HCT116 (cell line): ENCODE measurements at regions not wholly inside any gene's neighbourhood (a gene's known extent, or its start where the extent isn't known, plus 50 kb on each side); places are given as distances from the start of the nearest gene placed in this dataset.

ENCODE experiments used
- ATAC-seq: fragments of 200-7000 bp; cut with Tn5 transposase; 2 replicates; pipeline ENCODE4 v1.9.1; 2020; ENCODE audit warnings: mild to moderate bottlenecking, moderate library complexity
- BruUV-seq: library from RNA; stranded (reverse); fragments of 400-500 nt; replicated peaks from 2 replicates; lab custom pipeline; 2021; lab: Mats Ljungman, UMichigan
- CTCF ChIA-PET: fragments of 300-600 bp; sonication (Branson Sonifier 250); formaldehyde crosslinking; loops from one replicate; lab custom pipeline; 2021; ENCODE audit warnings: antibody characterized with exemption; lab: Charles Lee
- POLR2A ChIA-PET: fragments of 300-600, 350-600 bp; sonication (Branson Sonifier 250); formaldehyde crosslinking; loops from one replicate; lab custom pipeline; 2021; ENCODE audit warnings: antibody characterized with exemption; lab: Charles Lee
- RAD21 ChIA-PET, 2 experiments: fragments of 300-600 bp; sonication (Branson Sonifier 250); formaldehyde crosslinking; loops; one replicate each; lab custom pipeline; 2023; ENCODE audit warnings: low total read pairs in 2 of 2; ENCODE audit not compliant: uncharacterized antibody in 2 of 2, unreplicated experiment in 2 of 2, low non-redundant PET in 1 of 2; lab: Charles Lee
- DNase-seq: peaks from one replicate; pipeline ENCODE4 v3.0.0-alpha.2; 2010; ENCODE audit warnings: low read depth, low spot score
- H2AFZ ChIP-seq: fragments of 200-600 bp; shearing (Covaris generic), sonication (generic); 2 replicates; pipeline ENCODE4 v1.6.1; 2017; ENCODE audit warnings: low read depth, mixed run types, mixed read lengths, antibody characterized with exemption, low read length; ENCODE audit not compliant: poor library complexity, severe bottlenecking
- H3K27ac ChIP-seq: 2 replicates; pipeline ENCODE4 v1.5.1; 2012; ENCODE audit warnings: low read depth, low read length
- H3K27me3 ChIP-seq: fragments of 200-600 bp; sonication (generic); 2 replicates; pipeline ENCODE4 v1.6.1; 2016; ENCODE audit warnings: mixed run types, low read length, mixed read lengths; ENCODE audit not compliant: insufficient read depth
- H3K36me3 ChIP-seq, 2 experiments: fragments of 200-500 bp in 1 of 2; fragments of 200-600 bp in 1 of 2; sonication (Bioruptor generic) in 1 of 2; sonication (generic) in 1 of 2; 2 replicates each; pipeline versions ENCODE4 v1.5.1 to v1.6.1; 2014 to 2016; ENCODE audit warnings: low read length in 2 of 2, inconsistent platforms in 1 of 2, mixed read lengths in 1 of 2, mixed run types in 1 of 2; ENCODE audit not compliant: insufficient read depth in 2 of 2, control insufficient read depth in 1 of 2
- H3K4me1 ChIP-seq, 2 experiments: fragments of 200-600 bp in 1 of 2; sonication (generic) in 1 of 2; 2 replicates each; pipeline versions ENCODE4 v1.5.1 to v1.6.1; 2012 to 2017; ENCODE audit warnings: low read length in 2 of 2, inconsistent platforms in 1 of 2, mild to moderate bottlenecking in 1 of 2, mixed read lengths in 1 of 2, mixed run types in 1 of 2, moderate library complexity in 1 of 2; ENCODE audit not compliant: insufficient read depth in 2 of 2, control insufficient read depth in 1 of 2
- H3K4me2 ChIP-seq: fragments of 200-600 bp; sonication (generic); 2 replicates; pipeline ENCODE4 v1.6.1; 2017; ENCODE audit warnings: mixed run types, low read length, mixed read lengths
- H3K4me3 ChIP-seq, 2 experiments: fragments of 200-600 bp in 1 of 2; sonication (generic) in 1 of 2; replicated peaks in 1 of 2; 2 replicates each; pipeline ENCODE4 v1.5.1; 2011 to 2016; ENCODE audit warnings: low read length in 2 of 2, control low read depth in 1 of 2, low read depth in 1 of 2, mild to moderate bottlenecking in 1 of 2, mixed read lengths in 1 of 2, mixed run types in 1 of 2
- H3K79me2 ChIP-seq: fragments of 200-600 bp; sonication (generic); 2 replicates; pipeline ENCODE4 v1.6.1; 2017; ENCODE audit warnings: mild to moderate bottlenecking, mixed run types, low read length, moderate library complexity, mixed read lengths; ENCODE audit not compliant: insufficient read depth
- H3K9ac ChIP-seq: fragments of 200-600 bp; sonication (generic); 2 replicates; pipeline ENCODE4 v1.6.1; 2016; ENCODE audit warnings: low read length, mixed read lengths
- H3K9me2 ChIP-seq: fragments of 200-600 bp; sonication (generic), shearing (Covaris generic); 2 replicates; pipeline ENCODE4 v1.6.1; 2017; ENCODE audit warnings: mixed run types, mild to moderate bottlenecking, moderate library complexity; ENCODE audit not compliant: insufficient read depth
- H3K9me3 ChIP-seq, 2 experiments: fragments of 200-500 bp in 1 of 2; fragments of 200-600 bp in 1 of 2; sonication (Bioruptor generic) in 1 of 2; sonication (generic) in 1 of 2; 2 replicates each; pipeline ENCODE4 v1.6.1; 2014 to 2017; ENCODE audit warnings: low read length in 2 of 2, mixed read lengths in 2 of 2, inconsistent platforms in 1 of 2, low read depth in 1 of 2, mild to moderate bottlenecking in 1 of 2, mixed run types in 1 of 2, moderate library complexity in 1 of 2; ENCODE audit not compliant: control insufficient read depth in 1 of 2, insufficient read depth in 1 of 2
- H4K20me1 ChIP-seq: fragments of 200-600 bp; sonication (generic), shearing (Covaris generic); 2 replicates; pipeline ENCODE4 v1.6.1; 2017; ENCODE audit warnings: mixed run types, mild to moderate bottlenecking, moderate library complexity; ENCODE audit not compliant: insufficient read depth
- CBX3 ChIP-seq: IDR thresholded peaks from 2 replicates; pipeline ENCODE4 v1.6.1; 2012; ENCODE audit warnings: low read depth
- EGR1 ChIP-seq: IDR thresholded peaks from 2 replicates; pipeline ENCODE4 v1.6.1; 2012; ENCODE audit warnings: low read depth
- ELF1 ChIP-seq: IDR thresholded peaks from 2 replicates; pipeline ENCODE4 v1.6.1; 2012; ENCODE audit warnings: low read depth, borderline replicate concordance
- EZH2 ChIP-seq: fragments of 200-600 bp; sonication (generic); IDR thresholded peaks from 2 replicates; pipeline ENCODE4 v1.6.1; 2017; ENCODE audit warnings: antibody characterized with exemption, mixed run types
- JUND ChIP-seq: IDR thresholded peaks from 2 replicates; pipeline ENCODE4 v1.6.1; 2012
- MAX ChIP-seq: IDR thresholded peaks from 2 replicates; pipeline ENCODE4 v1.6.1; 2012
- POLR2A ChIP-seq: IDR thresholded peaks from 2 replicates; pipeline ENCODE4 v1.7.0; 2011; ENCODE audit warnings: borderline replicate concordance; ENCODE audit not compliant: insufficient read depth, insufficient read length; ENCODE audit errors: extremely low read depth
- POLR2AphosphoS5 ChIP-seq: IDR thresholded peaks from 2 replicates; pipeline ENCODE4 v1.6.1; 2011; ENCODE audit warnings: mild to moderate bottlenecking, low read depth, low read length, moderate library complexity
- RAD21 ChIP-seq: IDR thresholded peaks from 2 replicates; pipeline ENCODE4 v1.6.1; 2012; ENCODE audit warnings: low read depth, mild to moderate bottlenecking
- SIN3A ChIP-seq: IDR thresholded peaks from 2 replicates; pipeline ENCODE4 v1.6.1; 2012; ENCODE audit warnings: low read depth
- SRF ChIP-seq: IDR thresholded peaks from 2 replicates; pipeline ENCODE4 v1.6.1; 2012; ENCODE audit warnings: low read depth
- TCF7L2 ChIP-seq: IDR thresholded peaks from 2 replicates; pipeline ENCODE4 v1.7.0; 2011; ENCODE audit warnings: borderline replicate concordance, inconsistent platforms; ENCODE audit not compliant: insufficient read depth, insufficient read length; ENCODE audit errors: extremely low read depth
- ZBTB33 ChIP-seq: IDR thresholded peaks from 2 replicates; pipeline ENCODE4 v1.6.1; 2011; ENCODE audit warnings: mild to moderate bottlenecking, low read length, moderate library complexity; ENCODE audit not compliant: insufficient replicate concordance; ENCODE audit errors: extremely low read depth
- ZFX ChIP-seq: fragments of 450-650 bp; IDR thresholded peaks from 2 replicates; pipeline ENCODE4 v1.6.1; 2017
- ZNF274 ChIP-seq: fragments of 200-500 bp; sonication (Bioruptor generic); IDR thresholded peaks from 2 replicates; pipeline ENCODE4 v1.6.1; 2014; ENCODE audit warnings: mild to moderate bottlenecking, low read depth, low read length, inconsistent platforms
- intact Hi-C: fragments of 100-400 bp; cut with micrococcal nuclease; formaldehyde crosslinking; loops from 2 replicates; pipeline ENCODE4 v1.10.0; 2022
- TF ChIP-seq, protein P1 (sequence below), 3 experiments: fragments of 200-600 bp in 1 of 3; sonication (generic) in 1 of 3; IDR thresholded peaks in 2 of 3; conservative IDR thresholded peaks in 1 of 3; 2 replicates each; pipeline ENCODE4 v1.5.1; 2012 to 2017; ENCODE audit warnings: low read depth in 2 of 3, low read length in 2 of 3, antibody characterized with exemption in 1 of 3, borderline replicate concordance in 1 of 3, control low read depth in 1 of 3, mild to moderate bottlenecking in 1 of 3, mixed read lengths in 1 of 3, mixed run types in 1 of 3, moderate library complexity in 1 of 3; ENCODE audit not compliant: insufficient read depth in 1 of 3

DNA sequence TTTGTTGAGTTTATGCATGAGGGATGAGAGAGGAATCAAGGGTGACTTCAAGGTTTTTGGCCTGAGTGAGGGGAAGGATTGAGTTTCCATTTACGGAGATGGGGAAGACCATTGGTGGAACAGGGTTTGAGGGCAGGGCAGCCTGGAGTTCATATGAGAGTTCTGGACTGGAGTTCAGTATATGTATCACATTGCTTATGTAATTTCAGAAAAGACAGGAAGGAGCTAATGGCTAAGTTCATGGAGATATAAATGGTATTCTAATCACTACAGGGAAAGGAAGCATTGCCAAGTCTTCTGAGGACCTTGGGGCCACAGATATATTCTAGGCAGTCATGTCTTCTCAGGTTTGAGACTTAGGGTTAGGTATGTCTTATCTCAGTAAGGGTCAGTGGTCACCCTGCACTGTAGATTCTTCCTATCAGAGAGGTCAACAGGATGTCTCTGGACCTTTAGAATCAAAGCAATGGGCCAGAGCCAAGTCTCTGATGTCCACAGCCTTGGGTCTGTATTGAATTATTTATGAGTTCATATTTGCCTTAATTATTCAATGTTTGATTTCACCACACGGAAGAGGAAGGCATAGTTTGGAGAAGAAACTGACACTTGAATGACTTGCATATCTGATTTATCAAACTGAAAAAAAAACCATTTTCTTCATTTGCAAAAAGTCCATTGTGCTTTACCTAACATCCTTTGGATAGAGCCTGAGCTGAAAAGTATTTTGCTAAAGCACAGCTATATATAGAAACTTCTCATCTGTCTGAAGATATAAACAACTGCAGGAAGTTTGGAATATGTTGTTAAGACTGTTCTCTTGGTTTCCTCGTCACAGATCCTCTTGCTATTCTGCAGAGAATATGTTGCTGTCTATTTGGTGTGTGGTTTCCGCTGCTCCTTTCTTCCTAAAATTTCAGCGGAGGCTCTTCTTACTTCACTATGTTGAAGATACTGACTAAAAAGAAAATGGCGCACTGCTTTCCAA is 139.5 kb downstream of the PDGFRA start:
- Histone ChIP-seq H2AFZ (no peak overlapping the region), H3K36me3 (no peaks in the 10 kb centered on the region), H3K4me3 (no peak overlapping the region), H3K4me2 (no peak overlapping the region), H3K4me1 (no peaks in the 10 kb centered on the region), H3K9ac (no peak overlapping the region), H3K79me2 (no peaks in the 10 kb centered on the region), H3K9me3 (no peaks in the 10 kb centered on the region)
- ATAC-seq = no peak
- DNase-seq = no peak
- no TSS peak for BruUV-seq
- POLR2A ChIA-PET = no interaction called here
- TF ChIP-seq TCF7L2 (no peak), POLR2AphosphoS5 (no peak), ELF1 (no peak), JUND (no peak)
- TF ChIP-seq, all 23 proteins: peak for 0
- Histone ChIP-seq H3K27ac (no peak overlapping the region), H3K27me3 (no peaks in the 10 kb centered on the region), H3K9me2 (no peaks in the 10 kb centered on the region), H4K20me1 (no peaks in the 10 kb centered on the region)
- RAD21 ChIA-PET = no interaction called here
- CTCF ChIA-PET = no interaction called here
- intact Hi-C loops = no loop called here

DNA sequence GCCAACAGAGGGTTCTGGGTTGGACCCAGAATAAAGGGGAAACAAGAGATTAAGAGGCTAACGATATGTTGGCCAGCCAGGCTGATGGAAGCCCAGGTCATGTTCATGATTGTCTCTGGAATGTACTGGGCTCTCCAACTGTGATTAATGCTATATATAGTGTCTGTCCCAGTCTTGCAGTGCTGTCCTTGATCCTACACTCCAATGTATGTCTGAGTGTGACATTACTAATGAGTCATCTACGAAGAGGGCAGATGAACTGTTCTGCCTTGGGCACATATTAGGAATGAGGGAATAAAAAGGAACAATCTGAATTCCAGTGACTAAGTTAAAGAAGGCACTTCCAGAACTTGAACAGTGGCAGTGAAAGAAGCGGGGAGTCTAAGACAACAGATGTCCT is 142.1 kb downstream of the PDGFRA start:
- no peak for ATAC-seq
- no peak for TF ChIP-seq EZH2
- no peak for TF ChIP-seq SIN3A
- TF ChIP-seq, protein P1, sequence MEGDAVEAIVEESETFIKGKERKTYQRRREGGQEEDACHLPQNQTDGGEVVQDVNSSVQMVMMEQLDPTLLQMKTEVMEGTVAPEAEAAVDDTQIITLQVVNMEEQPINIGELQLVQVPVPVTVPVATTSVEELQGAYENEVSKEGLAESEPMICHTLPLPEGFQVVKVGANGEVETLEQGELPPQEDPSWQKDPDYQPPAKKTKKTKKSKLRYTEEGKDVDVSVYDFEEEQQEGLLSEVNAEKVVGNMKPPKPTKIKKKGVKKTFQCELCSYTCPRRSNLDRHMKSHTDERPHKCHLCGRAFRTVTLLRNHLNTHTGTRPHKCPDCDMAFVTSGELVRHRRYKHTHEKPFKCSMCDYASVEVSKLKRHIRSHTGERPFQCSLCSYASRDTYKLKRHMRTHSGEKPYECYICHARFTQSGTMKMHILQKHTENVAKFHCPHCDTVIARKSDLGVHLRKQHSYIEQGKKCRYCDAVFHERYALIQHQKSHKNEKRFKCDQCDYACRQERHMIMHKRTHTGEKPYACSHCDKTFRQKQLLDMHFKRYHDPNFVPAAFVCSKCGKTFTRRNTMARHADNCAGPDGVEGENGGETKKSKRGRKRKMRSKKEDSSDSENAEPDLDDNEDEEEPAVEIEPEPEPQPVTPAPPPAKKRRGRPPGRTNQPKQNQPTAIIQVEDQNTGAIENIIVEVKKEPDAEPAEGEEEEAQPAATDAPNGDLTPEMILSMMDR (IDR thresholded peaks at IDR 0.05 in 2 of 3, conservative IDR thresholded peaks at IDR 0.05 in 1 of 3; ENCODE audit: borderline replicate concordance in 1 of 3, insufficient read depth in 1 of 3, low read depth in 2 of 3, low read length in 2 of 3) = no peak
- no peak for TF ChIP-seq POLR2A
- no peak for TF ChIP-seq EGR1
- TF ChIP-seq TCF7L2 = no peak
- no peak for TF ChIP-seq SRF
- TF ChIP-seq ZFX = no peak
- no peak for TF ChIP-seq ZBTB33
- TF ChIP-seq POLR2AphosphoS5 = no peak
- TF ChIP-seq RAD21 = no peak
- TF ChIP-seq MAX = no peak
- no peak for TF ChIP-seq ZNF274
- TF ChIP-seq CBX3 = no peak
- no peak for TF ChIP-seq ELF1

More for the DNA sequence above, 142.1 kb downstream of the PDGFRA start:
- Histone ChIP-seq H3K9me3 (no peaks in the 10 kb centered on the region), H2AFZ (no peak overlapping the region), H4K20me1 (no peaks in the 10 kb centered on the region), H3K27me3 (peaks cover under 1% of the 10 kb centered on the region; the same call in 1 of the 2 replicates), H3K4me2 (no peak overlapping the region), H3K27ac (no peak overlapping the region), H3K9ac (no peak overlapping the region), H3K4me3 (no peak overlapping the region), H3K36me3 (no peaks in the 10 kb centered on the region), H3K79me2 (no peaks in the 10 kb centered on the region), H3K9me2 (no peaks in the 10 kb centered on the region), H3K4me1 (no peaks in the 10 kb centered on the region)
- intact Hi-C loops = no loop called here
- no peak for DNase-seq
- RAD21 ChIA-PET = no interaction called here
- BruUV-seq = no TSS peak
- POLR2A ChIA-PET = no interaction called here
- CTCF ChIA-PET = no interaction called here
